HG02763 (cell line): ENCODE measurements at regions not wholly inside any gene's neighbourhood (a gene's known extent, or its start where the extent isn't known, plus 50 kb on each side); places are given as distances from the start of the nearest gene placed in this dataset.
"Not testable (repeated sequence)": the region's sequence is repeated elsewhere in the genome, so short reads cannot be mapped to it uniquely, and the experiment has no call there.

Source experiments
- ATAC-seq: cut with Tn5 transposase; IDR thresholded peaks from one replicate; pipeline ENCODE4 v1.9.1; 2021; ENCODE audit warnings: mild to moderate bottlenecking, moderate library complexity; ENCODE audit not compliant: unreplicated experiment

DNA sequence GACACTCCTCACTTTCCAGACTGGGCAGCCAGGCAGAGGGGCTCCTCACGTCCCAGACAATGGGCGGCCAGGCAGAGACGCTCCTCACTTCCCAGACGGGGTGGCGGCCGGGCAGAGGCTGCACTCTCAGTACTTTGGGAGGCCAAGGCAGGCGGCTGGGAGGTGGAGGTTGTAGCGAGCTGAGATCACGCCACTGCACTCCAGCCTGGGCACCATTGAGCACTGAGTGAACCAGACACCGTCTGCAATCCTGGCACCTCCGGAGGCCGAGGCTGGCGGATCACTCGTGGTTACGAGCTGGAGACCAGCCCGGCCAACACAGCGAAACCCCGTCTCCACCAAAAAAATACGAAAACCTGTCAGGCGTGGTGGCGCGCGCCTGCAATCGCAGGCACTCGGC lies 134.1 kb upstream of the BOD1L1 start:
- not testable (repeated sequence) for ATAC-seq

- no peak for ATAC-seq
Measured at GRCh38 chr4:13762130-13762529, 134.6 kb upstream of the BOD1L1 start.

- no peak for ATAC-seq
Measured at GRCh38 chr4:13763707-13764106, 136.2 kb upstream of the BOD1L1 start.

- no peak for ATAC-seq
Measured at GRCh38 chr4:13765539-13765938, 138.0 kb upstream of the BOD1L1 start.

DNA sequence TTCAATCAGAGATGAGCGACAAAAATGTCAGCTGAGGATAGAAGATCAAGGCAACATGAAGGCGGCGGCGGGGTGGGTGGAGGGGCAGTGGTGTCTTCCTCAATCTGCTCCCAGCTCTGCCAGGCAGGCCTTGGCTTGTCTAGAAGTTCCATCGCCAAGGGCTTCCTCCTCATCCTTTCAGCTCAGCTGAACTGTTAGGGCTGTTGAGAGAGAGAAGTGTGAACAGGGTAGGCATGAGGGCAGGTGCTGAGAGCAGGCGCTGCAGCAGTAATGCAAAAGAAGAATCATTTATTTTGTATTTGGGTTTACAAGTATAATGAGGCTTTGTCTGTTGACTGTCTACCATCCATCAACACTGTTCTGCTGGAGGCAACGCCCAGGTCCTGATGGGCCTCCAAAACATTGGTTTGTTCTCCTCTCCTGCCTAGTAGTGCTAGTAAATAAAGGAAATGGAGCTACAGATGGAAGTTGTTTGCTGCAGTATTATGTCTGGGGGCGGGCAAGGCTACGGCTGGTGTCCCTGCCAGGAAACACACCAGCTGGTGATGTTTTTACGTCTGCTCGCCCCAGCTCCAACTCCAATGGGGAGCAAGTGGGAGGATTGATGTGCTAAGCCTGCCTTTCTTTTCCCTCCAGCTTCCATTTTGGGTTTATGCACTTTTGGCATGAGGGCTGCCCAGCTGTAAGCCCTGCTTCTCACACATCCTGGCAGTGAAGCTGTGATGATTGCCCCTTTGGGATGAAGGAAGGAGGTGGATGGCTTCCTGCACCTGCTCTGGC lies 139.4 kb upstream of the BOD1L1 start:
- ATAC-seq = no peak

DNA sequence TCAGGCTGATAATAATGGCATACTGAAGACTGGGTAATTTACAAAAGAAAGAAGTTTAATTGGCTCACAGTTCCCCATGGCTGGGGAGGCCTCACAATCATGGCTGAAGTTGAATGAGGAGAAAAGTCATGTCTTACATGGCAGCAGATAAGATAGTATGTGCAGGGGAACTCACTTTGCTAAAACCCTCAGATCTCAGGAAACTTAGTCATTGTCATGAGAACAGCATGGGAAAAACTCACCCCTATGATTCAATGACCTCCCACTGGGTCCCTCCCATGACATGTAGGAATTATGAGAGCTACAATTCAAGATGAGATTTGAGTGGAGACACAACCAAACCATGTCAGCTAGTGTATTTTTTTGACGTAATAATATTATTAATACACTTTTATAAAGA lies 149.8 kb upstream of the BOD1L1 start:
- ATAC-seq = no peak

DNA sequence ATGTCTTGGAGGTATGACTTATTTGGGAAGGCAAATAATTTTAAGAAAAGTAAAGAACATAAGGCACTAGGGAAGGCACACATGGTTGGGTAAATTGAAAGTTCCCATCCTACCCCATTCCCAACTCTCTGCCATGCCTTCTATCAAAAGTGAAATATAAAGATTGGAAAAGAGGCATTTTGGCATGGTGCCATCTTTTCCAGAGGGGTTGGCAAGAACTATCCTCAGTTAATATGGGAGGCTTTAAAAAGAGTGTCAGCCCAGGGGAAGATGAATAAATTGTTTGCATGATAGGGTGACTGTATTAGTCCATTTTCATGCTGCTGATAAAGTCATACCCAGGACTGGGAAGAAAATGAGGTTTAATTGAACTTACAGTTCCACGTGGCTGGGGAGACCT lies 150.8 kb upstream of the BOD1L1 start:
- ATAC-seq = no peak

- ATAC-seq = no peak
Measured at GRCh38 chr4:13782231-13782630, 154.7 kb upstream of the BOD1L1 start.

DNA sequence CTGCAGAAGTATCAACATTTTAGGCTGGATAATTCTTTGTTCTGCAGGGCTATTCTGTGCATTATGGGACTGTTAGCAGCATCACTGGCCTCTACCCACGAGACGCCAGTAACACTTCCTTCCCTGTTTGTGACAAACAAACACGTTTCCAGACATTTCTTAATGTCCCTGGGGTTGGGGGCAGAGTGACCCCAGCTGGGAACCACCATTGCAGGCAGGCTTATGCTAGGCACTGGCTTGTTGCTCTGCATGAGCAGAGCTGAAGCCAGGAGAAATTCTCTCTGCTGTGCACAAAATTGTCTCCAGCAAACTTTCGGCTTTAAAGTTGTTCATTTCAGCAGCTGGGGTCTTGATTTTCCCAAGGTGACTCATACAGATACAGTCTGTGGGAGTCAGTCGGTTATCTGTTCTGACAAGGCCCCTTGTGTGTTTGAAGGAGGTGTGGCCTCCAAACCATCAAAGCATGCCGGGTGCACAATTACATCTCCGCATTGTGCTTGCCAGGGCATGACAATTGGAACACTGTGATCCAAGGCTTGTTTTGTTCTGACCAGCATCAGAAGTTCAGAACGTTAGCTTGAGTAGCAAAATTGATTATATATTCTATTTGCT lies 156.4 kb upstream of the BOD1L1 start:
- ATAC-seq = no peak

- ATAC-seq = no peak
Measured at GRCh38 chr4:13793020-13793710, 165.6 kb upstream of the BOD1L1 start.

- no peak for ATAC-seq
Measured at GRCh38 chr4:13794819-13795565, 167.5 kb upstream of the BOD1L1 start.

- ATAC-seq = no peak
Measured at GRCh38 chr4:13797061-13797460, 169.5 kb upstream of the BOD1L1 start.

- ATAC-seq = no peak
Measured at GRCh38 chr4:13815231-13815630, 187.7 kb upstream of the BOD1L1 start.

GRCh38 chr4:13816472-13816871 lies 188.9 kb upstream of the BOD1L1 start:
- no peak for ATAC-seq

DNA sequence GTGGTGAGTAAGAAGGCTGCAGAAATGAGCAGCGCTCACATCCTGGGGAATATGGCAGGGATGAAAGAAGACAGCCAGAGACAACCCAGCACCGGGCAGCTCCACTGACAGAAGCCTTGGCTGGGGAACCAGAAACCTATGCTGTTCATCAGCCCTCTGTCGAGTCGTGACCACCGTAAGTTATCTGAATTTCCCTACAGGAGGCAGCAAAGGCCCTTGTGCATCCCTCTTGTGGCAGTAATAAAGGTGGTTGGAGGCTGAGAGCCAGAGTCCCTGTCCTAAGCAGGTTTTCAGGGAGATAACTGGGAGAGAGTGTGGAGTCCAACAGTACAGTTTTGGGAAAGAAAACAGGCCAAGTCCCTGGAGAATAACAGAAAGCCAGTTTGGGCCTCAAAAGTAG lies 194.0 kb upstream of the BOD1L1 start:
- no peak for ATAC-seq

GRCh38 chr4:13825822-13826221 lies 198.3 kb upstream of the BOD1L1 start:
- not testable (repeated sequence) for ATAC-seq

GRCh38 chr4:13829457-13829856 lies 201.9 kb upstream of the BOD1L1 start:
- ATAC-seq = no peak

- no peak for ATAC-seq
Measured at GRCh38 chr4:13830449-13830848, 202.9 kb upstream of the BOD1L1 start.

- ATAC-seq = no peak
Measured at GRCh38 chr4:13833171-13833804, 205.8 kb upstream of the BOD1L1 start.

GRCh38 chr4:13836946-13837912 lies 209.7 kb upstream of the BOD1L1 start:
- no peak for ATAC-seq
